ELF-1 (cell line): ENCODE measurements at regions not wholly inside any gene's neighbourhood (a gene's known extent, or its start where the extent isn't known, plus 50 kb on each side); places are given as distances from the start of the nearest gene placed in this dataset.
"Not testable (repeated sequence)": the region's sequence is repeated elsewhere in the genome, so short reads cannot be mapped to it uniquely, and the experiment has no call there.

Source experiments
- DNase-seq: peaks from one replicate; pipeline ENCODE4 v3.0.0-alpha.2; 2016; ENCODE audit warnings: low read depth, low spot score

DNA sequence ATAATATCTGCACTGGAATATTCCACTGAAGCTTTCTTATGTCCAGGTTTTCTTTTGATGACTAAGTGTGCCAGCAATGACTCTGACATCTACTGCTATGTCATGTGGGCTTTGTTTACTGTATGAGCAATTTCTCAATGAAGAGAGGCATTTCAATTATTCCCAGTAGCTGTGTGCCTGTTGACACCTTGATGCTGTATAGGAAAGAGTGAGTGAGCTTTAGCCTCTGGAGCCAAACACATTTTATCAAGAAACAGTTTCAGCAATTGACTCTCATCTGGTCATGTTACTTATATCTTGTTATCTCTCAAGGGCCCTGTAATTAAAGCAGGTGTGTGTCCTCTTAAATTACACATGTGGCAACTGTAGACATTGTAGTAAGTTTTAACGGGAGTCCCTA lies 493.2 kb upstream of the FANCL start:
- no peak for DNase-seq

DNA sequence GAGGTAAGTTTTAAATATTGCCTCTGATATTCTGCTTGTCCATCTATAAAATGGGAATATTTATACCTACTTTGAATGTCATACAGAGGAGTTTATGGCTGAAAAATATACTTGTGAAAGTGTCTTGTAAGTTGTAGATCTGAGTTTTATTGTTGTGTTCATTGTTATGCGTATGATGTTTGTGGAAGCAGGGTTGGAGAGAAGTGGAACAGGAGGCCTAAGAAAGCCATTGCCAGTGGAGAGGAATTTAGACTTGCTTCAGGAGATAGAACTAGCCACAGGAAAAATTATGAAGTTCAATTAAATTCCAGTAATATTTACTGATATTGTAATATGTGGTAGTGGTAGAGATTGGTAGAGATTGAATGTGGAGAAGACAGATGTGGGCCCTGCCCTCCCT lies 491.9 kb upstream of the FANCL start:
- DNase-seq = no peak

GRCh38 chr2:58731488-58731869 lies 490.4 kb upstream of the FANCL start:
- DNase-seq = no peak

- DNase-seq = no peak
These were observed 489.8 kb upstream of the FANCL start for GRCh38 chr2:58730764-58731487.

- no peak for DNase-seq
These were observed 487.0 kb upstream of the FANCL start for GRCh38 chr2:58727981-58728656.

DNA sequence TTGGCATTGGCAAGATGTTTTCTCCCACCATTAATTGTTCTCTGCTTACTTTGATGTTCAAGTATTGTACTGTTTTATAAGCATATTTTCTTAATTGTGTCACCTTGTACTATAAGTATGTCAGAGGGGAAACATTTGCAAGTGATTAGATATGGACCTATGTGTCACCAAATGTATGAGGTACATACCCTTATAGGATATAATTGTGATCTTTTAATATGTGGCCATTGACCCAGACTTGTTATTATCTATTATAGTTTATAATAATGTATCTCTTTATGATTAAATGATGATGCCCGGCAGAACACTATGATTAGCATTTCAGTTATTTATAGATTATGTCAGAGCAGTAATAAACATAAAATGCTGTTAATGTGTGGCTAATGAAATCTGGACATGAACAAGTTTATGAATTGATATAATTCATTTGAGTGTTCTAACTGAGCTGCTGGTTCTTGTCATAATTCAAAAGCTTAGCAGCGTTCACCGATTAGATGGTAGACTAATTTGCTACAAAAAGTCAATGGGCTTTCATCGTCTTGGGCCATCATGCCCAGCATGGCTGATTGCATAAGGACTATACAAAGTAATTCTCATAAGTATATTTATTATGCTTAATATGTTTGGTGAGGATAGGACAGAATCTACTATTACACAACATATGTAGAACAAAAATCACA lies 480.9 kb upstream of the FANCL start:
- no peak for DNase-seq

DNA sequence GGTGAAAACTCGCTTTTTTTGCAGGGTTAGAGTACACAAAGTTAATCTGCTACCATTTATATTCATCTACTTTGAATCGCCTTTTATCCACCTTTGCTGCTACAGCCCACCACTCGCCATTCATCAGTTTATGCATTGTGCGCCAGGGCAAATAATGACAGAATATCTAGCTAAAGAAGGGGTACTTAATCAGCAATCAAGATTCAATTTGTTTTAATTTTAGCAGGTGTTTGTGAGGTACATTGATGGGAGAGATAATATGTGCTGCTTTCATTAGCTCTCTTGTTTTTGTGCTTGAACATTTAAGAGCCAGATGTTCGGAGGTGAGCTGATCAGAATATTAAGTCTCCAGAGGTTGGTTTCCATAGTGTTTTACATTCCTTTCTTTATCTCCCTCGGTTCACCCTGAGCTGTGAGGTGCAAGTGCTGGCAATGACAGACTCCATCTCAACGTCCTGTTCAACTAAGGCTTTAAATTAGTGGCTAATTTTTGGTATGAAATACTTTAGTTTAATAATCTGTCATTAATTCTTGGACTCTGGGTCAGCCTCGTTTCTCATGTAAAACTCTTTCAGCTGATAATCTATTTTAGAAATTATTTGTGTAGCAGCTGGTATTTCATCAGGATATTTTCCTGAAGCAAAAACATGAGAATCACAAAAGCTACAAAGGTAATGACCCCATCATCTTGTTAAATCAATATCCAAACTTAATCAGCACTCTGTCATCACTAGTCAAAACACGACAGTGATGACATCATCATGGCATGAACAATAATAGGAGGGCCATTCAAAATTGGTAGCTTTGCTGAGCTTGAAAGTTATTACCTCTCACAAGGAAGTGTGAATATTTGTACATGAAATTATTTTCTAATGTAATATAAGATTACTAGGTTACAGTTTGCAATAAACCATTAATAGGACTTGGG lies 479.9 kb upstream of the FANCL start:
- DNase-seq = no peak

GRCh38 chr2:58720033-58720769 lies 479.1 kb upstream of the FANCL start:
- no peak for DNase-seq

DNA sequence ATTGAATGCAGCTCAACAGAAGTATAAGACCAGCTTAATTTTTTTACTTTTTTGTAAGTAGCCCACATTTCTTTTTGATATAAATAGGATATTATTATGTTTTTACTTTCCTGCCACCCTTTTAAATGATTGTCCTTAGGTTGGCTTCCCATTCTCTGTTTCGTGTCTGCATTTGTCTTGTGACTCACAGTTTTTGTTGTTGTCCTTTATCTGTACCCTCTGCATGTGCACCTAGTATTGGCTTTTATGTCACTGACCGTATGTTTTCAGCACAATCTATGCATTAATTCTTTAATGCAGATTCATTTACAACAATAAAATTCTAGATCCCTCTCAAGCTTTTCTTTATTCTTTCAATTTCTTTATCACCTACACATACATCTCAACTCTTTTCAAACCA lies 474.2 kb upstream of the FANCL start:
- DNase-seq = no peak

GRCh38 chr2:58714238-58714637 lies 473.1 kb upstream of the FANCL start:
- no peak for DNase-seq

GRCh38 chr2:58710795-58711279 lies 469.7 kb upstream of the FANCL start:
- DNase-seq = no peak

GRCh38 chr2:58709687-58710354 lies 468.7 kb upstream of the FANCL start:
- no peak for DNase-seq

DNA sequence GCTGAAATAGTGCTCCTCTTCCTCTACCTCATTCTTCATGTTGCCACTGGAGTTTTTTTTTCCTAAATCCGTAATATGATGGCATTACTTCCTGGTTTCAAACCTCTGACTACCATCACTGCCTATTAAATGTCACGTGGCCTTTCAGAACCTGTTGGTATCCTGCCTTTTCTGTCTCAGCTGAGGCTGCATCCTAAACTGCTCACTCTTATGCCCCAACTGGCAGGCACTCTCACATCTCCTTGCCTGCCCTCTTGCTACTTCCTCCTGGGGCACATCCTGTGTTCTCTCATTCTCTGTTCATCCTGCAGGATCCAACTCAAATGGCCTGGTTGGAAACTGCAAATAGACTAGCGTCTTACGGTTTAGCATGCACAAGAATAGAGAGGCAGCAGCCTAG lies 468.1 kb upstream of the FANCL start:
- DNase-seq = no peak

GRCh38 chr2:58708565-58708964 lies 467.4 kb upstream of the FANCL start:
- DNase-seq = no peak

DNA sequence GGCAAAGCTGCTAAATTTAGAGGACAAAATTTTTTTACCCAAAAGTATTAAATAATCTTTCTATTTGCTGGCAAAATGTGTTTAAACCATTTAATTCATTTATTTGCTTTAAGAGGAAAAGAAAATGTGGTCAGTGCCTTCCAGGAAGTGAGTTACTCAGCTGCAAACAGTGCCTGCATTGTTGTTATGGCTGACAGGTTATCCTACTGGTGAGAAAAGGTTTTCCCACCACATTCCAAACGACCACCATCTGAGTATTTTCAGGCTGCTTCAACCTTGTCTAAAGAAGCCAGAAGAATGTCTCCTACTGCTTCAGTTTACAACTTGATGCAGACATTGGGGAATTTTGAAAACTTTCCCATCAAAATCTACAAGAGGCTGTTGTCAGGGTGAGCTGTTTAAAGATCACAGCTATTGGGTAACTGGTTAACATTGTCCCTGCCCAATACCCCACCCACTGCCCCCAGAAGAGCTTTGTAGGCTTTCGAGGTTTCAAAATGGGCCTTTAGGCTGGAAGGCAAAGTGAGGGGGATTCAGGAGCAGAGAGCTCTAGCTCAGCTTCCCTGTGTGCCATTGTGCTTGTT lies 461.3 kb upstream of the FANCL start:
- peak; percentile 8 for DNase-seq

GRCh38 chr2:58701688-58702301 lies 460.7 kb upstream of the FANCL start:
- DNase-seq = no peak

- no peak for DNase-seq
These were observed 459.5 kb upstream of the FANCL start for GRCh38 chr2:58700591-58700990.

- DNase-seq = no peak
These were observed 458.3 kb upstream of the FANCL start for GRCh38 chr2:58699411-58699810.

GRCh38 chr2:58698620-58699019 lies 457.5 kb upstream of the FANCL start:
- no peak for DNase-seq

DNA sequence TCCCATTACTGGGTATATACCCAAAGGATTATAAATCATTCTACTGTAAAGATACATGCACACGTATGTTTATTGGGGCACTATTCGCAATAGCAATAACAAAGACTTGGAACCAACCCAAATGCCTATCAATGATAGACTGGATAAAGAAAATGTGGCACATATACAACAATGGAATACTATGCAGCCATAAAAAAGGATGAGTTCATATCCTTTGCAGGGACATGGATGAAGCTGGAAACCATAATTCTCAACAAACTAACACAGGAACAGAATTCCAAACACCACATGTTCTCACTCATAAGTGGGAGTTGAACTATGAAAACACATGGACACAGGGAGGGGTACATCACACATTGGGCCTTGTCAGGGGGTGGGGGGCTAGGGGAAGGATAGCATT lies 453.0 kb upstream of the FANCL start:
- not testable (repeated sequence) for DNase-seq
